ENCODE measurements at regions not wholly inside any gene's neighbourhood (a gene's known extent, or its start where the extent isn't known, plus 50 kb on each side); places are given as distances from the start of the nearest gene placed in this dataset.

DNA sequence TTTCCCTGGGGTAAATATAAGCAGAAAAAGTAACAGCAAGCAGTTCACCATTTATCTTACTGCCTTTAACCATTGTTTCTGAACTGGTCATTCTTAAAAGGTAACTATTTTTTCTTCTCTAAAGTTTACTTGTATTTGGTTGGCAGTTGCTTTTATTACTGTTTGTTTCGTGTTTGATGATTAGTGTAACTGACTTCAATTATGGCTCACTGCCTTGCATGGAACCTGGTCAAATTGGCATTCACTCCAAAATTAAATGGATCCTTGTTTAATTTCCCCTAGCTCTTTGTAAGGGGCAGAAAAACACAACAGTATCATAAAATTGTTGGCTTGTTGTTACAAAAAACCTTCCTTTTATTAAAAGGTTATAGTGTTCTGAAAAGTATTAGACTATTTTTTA is 1723.9 kb upstream of the CDH6 start:
- TF ChIP-seq GLIS3 (CRISPR knock-in tag; IDR thresholded peaks at IDR 0.05) (no peak), ZFP3 (CRISPR knock-in tag; IDR thresholded peaks at IDR 0.05) (no peak), ARNTL (CRISPR knock-in tag; IDR thresholded peaks at IDR 0.05; ENCODE audit: borderline replicate concordance, low read depth) (no peak), PATZ1 (CRISPR knock-in tag; IDR thresholded peaks at IDR 0.05; ENCODE audit: borderline replicate concordance) (no peak), ISL1 (CRISPR knock-in tag; IDR thresholded peaks at IDR 0.05) (no peak)

Data from SK-N-SH treated with all-trans-retinoic acid at 6 μM for 48 hours (cell line).